NCI-H1417 (cell line): ENCODE measurements at regions not wholly inside any gene's neighbourhood (a gene's known extent, or its start where the extent isn't known, plus 50 kb on each side); places are given as distances from the start of the nearest gene placed in this dataset.
A peak's percentile ranks its signal among the peaks of the same experiment; 100 is the strongest.

ENCODE experiments used
- DNase-seq, 3 experiments: peaks; one replicate each; lab custom pipeline; 2025; lab: John Stamatoyannopoulos, UW

DNA sequence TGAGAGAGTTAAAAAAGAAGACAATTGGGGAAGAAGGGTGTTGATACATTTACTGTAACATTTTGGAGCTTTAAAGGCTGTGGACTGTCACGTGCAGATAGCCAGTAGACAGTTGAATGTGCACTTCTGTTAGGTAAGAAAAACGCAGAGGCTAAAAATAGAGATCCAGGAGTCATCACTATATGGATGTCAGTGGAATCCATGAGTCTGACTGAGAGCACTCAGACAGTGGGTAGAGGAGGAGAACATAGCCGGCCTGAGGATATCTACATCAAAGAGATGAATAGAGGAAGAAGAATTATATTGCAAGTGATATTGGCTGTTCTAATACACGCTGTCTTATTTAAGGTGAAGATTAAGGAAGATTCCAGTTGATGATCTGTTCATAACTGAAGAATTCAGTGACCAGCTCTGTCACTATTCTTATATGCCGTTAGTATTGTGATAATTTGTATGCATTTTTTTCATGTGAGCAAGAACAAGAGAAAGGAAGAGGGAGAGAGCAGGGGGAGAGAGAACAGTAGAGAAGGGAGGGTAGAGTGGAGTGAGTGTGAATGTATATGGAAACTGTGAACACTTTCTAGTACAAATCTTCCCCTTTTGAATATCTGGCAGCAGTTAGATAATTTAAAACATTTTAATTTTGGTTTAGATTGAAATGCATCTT lies 344.8 kb downstream of the CHRM3 start:
- DNase-seq: no peak

DNA sequence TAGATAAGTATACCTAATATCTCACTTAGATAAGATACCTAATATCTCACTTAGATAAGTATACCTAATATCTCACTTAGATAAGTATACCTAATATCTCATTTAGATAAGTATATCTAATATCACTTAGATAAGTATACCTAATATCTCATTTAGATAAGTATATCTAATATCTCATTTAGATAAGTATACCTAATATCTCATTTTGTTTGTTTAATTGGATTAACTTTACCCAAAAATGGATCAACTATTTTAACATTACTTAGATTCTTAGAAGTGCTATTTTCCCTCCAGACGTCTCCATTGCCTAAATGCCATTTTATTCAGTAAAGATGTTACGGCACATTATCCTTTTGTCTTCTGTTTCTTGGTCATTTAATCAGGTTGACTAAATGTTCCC lies 346.4 kb downstream of the CHRM3 start:
- no peak for DNase-seq

DNA sequence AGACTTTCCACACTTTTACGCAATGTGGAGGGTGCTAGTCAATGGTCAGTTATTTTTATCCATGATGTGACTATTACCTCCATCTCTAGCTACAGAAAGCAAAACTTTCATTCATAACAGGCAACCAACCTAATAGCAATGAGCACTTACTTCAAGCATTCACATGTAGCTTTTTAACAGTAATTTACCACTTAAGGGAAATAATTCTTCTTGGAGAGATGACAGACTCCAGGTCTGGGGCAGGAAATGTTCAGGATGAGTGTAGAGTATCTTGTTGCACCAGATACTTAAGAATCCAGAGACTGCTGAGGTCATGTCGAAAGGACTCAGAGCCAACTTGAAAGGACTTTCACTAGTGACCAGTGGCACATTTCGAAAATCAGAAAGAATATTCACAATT lies 347.6 kb downstream of the CHRM3 start:
- DNase-seq: peak in 1 of 3 experiments; percentile 40

DNA sequence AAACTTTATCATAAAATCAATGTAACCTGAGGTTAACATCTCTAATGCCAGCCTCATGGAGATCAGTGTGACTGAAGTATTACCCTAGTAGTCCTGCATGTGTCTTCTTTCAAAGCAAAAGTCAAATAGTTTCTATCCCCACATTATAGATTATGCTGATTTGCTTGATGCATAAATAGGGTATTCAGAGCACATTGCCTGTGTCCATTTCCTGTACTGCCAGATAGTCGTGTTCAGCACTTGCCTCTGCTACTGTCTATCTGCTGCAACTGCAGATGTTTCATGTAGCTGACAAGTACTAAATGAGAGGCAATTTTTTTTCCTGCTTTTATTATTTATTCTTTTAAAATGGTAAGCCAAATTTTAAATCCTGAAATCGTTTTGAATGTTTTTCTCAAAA lies 348.7 kb downstream of the CHRM3 start:
- DNase-seq: no peak

DNA sequence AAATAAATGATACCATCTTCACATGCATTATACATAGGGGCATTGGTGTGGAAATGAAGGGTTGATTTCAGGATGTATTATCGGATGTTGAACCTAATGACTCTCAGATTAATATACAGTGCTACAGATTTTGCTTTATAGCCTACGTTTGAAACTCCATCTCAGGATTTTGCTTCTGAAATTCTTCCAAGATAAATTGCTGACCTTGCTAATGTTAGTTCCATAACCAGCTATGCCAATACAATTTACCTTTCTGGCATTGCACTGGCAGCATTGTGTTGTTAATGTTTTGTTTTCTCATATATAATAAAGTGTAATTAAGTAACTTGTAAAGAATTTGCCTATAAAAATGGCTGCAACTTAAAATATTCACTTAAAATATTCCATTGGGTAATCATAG lies 350.1 kb downstream of the CHRM3 start:
- no peak for DNase-seq

DNA sequence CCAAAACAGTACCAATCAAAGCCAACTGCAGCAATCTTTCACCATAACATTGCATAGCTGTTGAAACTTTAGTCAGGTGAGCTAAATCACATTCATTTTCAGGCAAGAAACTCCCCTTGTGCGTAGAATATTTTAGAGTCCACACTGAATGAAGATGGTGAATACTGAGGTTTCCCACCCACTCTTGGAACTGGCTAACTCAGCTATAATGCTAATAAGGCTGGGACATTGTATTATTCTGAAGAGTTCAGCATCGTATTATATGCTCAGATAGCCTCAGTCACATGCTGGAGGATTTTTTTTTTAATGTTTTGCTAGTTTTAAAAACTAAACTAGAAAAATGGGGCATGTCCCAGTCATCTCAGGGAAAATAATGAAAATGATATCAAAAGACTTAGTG lies 352.3 kb upstream of the FMN2 start:
- no peak for DNase-seq

DNA sequence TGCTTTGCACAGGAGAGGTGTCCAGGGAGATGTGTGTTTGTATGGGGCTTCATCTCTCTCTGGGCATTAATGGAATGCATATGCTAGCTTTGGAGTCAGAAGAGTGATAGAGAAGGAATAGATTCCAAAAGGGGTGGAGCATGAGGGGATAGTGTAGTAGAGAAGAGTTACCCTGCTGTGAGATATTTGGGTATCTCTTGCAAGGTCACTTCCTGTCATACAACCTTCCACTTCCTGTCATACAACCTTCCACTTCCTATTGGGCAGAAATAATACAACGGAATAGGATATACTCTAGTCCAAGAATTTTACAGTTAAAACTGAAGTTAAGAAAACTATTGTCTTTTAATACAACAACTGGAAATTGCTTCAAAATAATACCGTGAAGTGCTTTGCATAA lies 351.8 kb upstream of the FMN2 start:
- no peak for DNase-seq

DNA sequence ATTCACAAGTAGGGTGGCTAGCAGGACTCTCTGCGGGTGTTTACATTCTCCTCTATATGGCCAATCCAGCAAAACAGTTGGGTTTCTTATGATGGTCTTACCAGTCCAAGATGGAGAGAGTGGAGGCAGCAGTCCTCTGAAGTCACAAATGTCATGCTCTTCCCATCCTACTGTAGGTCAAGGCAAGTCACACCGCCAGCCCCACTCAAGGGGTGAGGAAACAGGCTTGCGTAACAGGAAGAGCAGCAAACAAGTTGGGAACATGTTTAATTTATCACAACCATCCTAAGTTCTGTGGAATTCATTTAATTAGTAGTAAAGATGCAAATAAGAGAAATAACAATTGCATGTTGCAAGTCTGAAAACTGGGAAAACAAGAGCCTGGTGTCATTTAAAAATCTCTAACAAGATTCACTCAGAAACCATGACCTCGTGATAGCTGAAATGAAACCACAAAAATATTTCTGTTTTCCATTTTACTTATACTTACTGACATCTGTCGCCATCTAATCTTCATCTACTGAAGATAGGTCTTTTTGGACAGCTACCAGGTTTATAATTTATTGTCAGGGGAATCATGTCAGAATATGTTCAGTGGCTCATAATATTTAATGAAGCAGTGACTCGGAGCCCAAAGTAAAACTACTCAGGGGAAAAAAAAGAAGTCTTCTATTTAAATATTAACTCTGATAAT lies 349.1 kb upstream of the FMN2 start:
- no peak for DNase-seq

DNA sequence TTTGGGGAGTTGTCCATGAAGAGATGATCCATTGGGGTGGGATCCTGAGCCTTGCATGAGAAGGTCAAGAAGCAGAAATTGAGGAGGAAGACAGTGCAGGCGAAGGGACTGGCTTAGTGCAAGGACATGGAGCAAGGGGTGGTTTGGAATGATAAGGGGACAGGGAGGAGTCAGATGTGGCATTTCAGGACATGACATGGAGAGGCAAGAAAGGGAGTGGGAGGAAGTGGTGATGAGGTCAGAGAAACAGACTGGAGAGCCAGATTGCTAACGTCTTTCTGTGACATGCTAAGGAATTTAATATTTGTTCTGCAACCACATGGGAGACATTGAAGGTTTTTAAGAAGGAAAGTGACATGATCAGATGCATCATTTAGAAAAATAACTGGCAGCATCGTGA lies 346.8 kb upstream of the FMN2 start:
- no peak for DNase-seq

DNA sequence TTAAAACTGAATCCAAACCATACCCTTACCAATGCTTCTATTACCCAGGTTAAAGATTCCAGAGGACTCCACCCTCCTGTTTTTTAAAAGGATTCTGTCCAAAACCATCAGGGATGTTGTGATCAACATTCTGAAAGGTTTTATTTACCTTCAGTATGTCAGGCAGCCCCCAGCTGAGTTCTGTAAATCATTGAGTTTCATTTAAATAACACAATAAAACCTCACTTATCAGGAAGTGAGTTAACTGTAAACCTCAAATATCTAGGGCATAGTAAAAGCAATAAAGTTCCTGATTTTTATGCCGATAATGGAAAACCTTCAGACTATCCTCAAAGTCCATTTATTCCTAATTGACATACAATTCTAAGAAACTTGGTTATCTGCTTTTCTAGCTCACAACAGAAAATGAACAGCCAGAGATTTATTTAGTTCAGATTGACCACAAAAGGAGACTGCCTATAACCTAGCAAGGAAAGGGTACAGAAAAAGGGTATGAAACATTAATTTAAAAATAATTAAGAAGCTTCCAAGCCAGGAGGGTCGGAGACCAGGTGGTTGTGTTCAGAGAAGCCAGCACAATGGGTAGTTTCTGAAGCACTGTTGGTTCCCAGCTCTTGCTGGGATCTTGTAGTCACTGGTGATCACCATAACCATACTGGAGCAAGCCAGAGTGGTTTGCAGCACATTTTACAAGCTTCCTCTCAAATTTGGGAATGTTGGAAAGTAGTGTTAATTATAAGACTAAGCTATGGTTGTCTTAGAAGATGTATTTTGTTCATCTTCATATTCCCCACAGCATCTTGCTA lies 336.4 kb upstream of the FMN2 start:
- no peak for DNase-seq

DNA sequence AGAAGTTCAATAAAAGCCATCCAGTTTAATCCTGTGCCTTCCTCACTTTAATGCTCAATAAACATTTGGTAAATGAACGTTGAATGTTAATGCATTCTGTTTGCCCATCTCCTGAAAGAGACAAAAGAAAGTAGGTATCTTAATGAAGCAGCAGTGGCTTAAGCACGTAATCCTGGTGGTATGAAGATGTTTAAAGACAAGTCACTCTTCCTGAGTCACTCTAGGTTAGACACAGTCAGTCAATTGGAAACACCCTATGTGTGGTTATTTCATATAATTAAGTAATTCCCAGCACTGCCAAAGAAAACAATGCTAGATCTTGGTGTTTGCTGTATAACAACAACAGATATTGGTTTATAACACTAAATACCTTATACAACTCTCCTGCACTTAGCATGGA lies 334.0 kb upstream of the FMN2 start:
- no peak for DNase-seq

DNA sequence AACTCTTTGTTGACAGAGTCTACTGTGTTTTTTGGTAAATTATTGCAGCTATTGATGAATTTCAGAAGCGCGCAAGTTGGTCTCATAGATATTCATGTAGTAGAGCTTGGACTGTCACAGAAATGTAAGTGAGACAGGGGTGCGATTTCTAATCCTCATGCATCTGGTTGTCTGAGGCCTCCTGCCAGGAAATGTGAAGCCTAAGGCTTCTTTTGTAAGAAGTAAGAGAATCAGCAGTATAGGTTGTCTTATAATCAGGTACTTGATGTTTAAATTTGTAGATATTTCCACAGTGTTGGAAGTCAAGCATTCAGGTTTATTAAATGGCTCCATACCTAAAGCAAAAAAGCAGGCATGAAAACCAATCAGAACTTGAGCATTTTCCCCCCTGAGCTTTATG lies 332.9 kb upstream of the FMN2 start:
- no peak for DNase-seq

DNA sequence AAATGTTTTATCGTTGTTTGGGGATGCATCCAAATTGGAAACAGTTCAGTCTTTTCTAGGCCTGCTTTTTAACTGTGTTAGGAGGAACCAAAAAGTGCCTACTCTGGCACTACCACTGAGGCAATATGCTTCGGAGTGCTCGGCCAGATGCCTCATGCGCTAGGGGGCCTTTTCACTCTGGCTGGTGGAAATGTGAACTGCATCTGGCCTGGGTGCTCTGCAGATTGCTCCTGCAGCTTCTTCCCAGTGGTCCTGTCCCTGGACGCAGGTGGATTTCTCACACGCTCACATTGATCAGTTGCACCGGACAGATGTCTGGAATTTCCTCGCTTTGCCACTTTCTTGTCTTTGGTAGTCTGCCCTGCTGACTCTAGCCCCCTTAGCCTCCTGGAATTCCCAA lies 330.2 kb upstream of the FMN2 start:
- DNase-seq: no peak

DNA sequence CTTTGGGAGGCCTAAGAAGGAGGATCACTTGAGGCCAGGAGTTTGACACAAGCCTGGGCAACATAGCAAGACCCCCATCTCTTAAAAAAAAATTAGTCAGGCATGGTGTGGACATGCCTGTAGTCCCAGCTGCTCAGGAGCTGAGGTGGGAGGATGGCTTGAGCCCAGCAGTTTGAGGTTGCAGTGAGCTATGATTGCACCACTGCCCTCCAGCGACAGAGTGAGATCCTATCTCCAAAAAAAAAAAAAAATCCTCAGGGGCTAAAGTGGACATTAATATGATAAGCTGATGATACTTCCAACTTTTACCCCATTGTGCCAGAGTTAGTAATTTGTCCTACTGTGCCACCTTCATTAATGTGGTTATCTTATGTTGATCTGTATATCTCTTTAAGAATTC lies 327.8 kb upstream of the FMN2 start:
- DNase-seq: no peak

DNA sequence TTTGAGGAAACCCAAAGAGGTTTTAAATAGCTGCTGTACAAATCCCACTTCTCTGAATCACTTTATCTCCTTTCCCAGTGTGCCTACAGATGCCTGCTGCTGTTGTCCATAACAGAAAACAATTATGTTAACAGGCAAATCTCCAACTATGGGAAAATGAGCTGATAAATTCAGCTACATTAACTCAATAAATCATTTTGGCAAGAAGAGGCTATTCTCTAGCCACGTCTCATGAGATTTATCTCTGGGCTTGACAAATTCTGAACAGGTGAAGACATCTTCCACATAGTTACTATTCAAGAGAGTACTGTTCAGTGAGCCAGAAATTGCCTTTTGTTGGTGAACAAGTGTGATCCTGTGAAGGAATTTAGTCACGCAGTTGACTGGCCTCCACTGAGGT lies 327.1 kb upstream of the FMN2 start:
- DNase-seq: no peak

DNA sequence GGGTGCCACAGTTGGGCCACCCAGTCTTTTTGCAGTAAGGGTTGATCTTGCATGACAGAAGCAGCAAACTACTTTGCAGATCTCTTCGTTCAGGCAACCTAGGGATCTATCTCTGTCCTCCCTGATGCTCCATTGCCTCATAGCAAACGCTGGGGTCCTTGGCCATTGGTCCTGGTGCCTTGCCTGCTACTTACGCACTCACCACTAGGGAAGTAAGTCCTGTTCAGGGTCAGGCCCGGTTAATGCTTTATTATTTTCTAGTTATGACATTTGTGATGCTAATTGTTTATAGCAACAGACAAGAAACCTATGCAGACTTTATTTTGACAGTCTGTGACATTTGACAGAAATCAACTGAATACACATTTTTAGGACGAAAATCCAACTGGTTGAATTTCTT lies 326.5 kb upstream of the FMN2 start:
- DNase-seq: no peak

DNA sequence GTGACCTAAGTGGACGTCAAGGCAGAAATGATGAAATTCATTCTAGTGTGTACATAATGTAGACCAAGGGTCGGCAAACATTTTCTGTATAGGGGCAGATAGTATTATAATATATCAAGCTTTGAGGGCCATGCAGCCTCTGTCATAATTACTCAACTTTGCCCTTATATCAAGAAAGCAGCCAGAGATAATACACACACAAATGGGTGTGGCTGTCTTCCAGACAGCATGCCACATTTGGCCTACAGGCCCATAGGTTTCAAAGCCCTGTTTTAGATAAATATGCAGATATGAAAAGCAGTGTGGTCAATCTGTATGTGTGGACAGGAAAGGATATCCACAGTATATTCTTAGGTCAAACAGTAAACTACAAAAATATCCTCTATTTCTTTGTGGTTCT lies 320.1 kb upstream of the FMN2 start:
- DNase-seq: no peak

DNA sequence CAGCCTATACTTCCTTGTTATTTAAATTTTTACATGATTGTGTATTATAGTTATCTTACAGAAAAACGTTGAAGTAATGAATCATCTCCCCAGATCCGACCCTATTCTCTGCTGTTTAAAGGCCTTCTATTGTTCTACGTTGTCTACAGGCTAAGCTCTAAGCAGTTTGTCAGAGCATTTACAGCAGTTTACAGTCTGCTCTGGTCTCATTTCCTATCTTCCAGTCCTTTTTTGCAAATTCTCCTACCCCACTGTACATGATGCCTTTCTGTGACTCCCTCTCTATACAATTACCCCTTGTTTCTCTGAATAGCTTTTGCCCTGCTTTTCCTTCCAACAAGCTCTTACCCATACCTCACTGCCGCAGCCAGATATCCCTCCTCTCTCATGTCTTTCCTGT lies 319.2 kb upstream of the FMN2 start:
- DNase-seq: no peak

DNA sequence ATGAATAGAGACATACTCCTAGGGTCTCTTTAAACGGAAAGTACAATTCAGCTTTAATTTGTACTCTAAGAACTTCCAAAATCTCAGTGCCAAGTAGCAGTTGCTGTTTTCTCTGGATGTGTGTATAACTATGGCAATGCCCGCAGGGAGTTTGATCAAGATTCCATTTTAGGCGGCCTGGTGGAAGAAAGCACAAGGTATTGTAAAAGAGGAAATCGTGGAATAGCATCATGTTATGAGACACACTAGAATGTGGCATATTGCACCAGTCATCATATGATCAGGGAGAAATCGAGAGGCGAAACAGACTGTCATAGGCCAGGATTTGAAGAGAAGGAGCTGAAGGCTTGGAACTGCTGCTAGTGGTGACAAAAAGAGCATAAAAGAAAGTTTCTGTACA lies 316.2 kb upstream of the FMN2 start:
- no peak for DNase-seq

DNA sequence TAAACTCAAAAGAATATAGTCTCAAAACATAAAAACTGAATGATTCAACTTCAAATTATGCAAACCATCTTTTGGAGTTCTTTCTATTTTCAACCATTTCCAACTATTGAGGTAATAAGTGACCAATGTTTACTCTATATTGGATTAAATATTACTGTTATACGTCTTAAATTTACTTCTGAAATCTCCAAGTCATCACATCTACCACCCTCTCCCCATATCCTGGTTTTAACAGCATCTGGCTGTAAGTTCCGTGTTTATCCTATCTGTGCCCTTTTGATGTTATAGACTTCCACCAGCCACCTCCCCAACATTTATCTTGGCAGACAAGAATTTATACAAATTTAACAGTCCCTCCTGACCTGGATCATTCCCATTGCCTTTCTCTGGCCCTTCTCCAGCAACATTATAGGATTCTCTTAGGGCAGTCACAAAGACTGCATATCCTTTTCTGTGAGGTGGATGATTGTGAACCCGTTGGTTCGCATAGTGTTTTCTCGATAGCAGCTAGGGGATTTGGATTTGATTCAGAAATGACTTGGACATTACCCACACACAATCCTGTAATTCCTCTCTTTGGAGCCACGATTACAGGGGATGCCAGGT lies 313.4 kb upstream of the FMN2 start:
- DNase-seq: no peak

DNA sequence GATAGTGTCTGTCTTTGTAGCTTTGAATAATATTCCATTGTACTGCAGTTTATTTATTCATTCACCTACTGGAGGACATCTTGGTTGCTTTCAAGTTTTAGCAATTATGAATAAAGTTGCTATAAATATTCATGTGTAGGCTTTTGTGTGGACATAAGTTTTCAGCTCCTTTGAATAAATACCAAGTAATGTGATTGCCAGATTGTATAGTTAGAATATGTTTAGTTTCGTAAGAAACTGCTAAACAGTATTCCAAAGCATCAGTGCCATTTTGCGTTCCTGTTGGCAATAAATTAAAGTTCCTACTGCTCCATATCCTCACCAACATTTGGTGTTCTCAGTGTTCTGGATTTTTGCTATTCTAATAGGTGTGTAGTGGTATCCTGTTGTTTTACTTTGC lies 311.7 kb upstream of the FMN2 start:
- no peak for DNase-seq

DNA sequence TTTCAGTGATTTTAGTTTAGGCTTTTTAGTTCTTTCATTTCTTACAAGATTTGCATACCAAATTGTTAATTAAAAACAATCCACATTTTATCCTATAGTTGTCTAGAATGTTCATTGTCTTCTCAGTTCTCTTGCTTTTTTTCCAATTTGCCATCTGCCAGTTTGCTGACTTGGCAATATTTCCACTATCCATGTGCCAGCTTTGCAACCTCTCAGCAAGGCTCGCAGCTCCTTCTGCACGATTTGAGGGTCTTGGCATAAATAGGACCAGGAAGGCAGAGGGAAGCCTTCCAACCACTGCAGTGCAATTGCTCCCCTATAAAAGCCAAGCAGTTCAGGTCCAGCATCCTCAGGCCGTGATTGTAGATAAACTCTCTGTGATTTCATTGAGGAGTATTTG lies 306.8 kb upstream of the FMN2 start:
- no peak for DNase-seq

DNA sequence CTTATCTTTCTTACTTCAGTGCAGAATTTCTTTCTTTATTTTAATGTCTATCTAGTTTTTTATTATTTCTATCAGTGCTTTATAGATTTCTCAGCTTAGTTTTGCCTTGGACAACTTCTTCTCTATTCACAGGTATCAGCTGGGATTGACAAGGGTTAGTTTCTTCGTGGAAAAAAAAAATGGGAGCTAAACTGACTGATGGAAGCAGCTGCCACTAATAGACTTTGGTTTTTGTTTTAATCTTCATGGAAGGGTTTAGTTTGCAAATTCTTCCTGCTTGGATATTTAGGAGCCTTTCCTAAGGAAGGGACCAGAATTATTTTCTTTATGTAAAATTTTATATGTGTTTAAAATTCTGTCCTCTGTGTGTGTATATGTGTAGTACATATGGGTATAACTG lies 306.1 kb upstream of the FMN2 start:
- DNase-seq: no peak
